B cell (primary cell): ENCODE measurements at regions not wholly inside any gene's neighbourhood (a gene's known extent, or its start where the extent isn't known, plus 50 kb on each side); places are given as distances from the start of the nearest gene placed in this dataset.

ENCODE experiments used
- ATAC-seq: fragments of 200-7000 bp; cut with Tn5 transposase; one replicate; pipeline ENCODE4 v1.10.0; 2021; ENCODE audit warnings: low read depth, mild to moderate bottlenecking, moderate number of reproducible peaks, moderate library complexity
- CTCF ChIA-PET: fragments of 350-600 bp; sonication (Branson Sonifier 250); formaldehyde crosslinking; loops from one replicate; lab custom pipeline; 2021; ENCODE audit warnings: antibody characterized with exemption, inconsistent platforms; lab: Charles Lee
- POLR2A ChIA-PET: fragments of 350-600 bp; sonication (Branson Sonifier 250); formaldehyde crosslinking; loops from one replicate; lab custom pipeline; 2021; ENCODE audit warnings: antibody characterized with exemption; lab: Charles Lee
- DNase-seq: peaks from one replicate; pipeline ENCODE4 v3.0.0; 2013
- H2AFZ ChIP-seq: 2 replicates; pipeline ENCODE4 v1.6.1; 2012; ENCODE audit warnings: mild to moderate bottlenecking, low read depth, low read length; ENCODE audit not compliant: insufficient read depth, poor library complexity, severe bottlenecking
- H3K27ac ChIP-seq, 2 donors: 1 replicate in 1 of 2; 2 replicates in 1 of 2; pipeline ENCODE4 v1.5.1; 2012 to 2013; ENCODE audit warnings: low read length in 2 of 2, mild to moderate bottlenecking in 2 of 2, moderate library complexity in 1 of 2
- H3K27me3 ChIP-seq, 4 experiments: fragments of 200-600 bp in 1 of 4; sonication (generic) in 1 of 4; replicated peaks in 1 of 4; 1 replicate in 2 of 4; 2 replicates in 2 of 4; pipeline versions ENCODE4 v1.6.1 to v1.7.0; 2013 to 2016; ENCODE audit warnings: low read length in 3 of 4, mild to moderate bottlenecking in 2 of 4, mixed read lengths in 1 of 4, moderate library complexity in 1 of 4; ENCODE audit not compliant: insufficient read depth in 4 of 4, control insufficient read depth in 3 of 4; ENCODE audit errors: control extremely low read depth in 1 of 4
- H3K36me3 ChIP-seq, 2 experiments: replicated peaks in 1 of 2; 1 replicate in 1 of 2; 2 replicates in 1 of 2; pipeline versions ENCODE4 v1.6.1 to v1.7.1; 2013; ENCODE audit warnings: low read length in 1 of 2; ENCODE audit not compliant: insufficient read depth in 2 of 2, control insufficient read depth in 1 of 2; ENCODE audit errors: control extremely low read depth in 1 of 2, extremely low read depth in 1 of 2
- H3K4me1 ChIP-seq, 2 donors: fragments of 200-600 bp in 1 of 2; sonication (generic) in 1 of 2; 1 replicate in 1 of 2; 2 replicates in 1 of 2; pipeline versions ENCODE4 v1.5.1 to v1.6.1; 2013 to 2017; ENCODE audit warnings: low read length in 2 of 2; ENCODE audit not compliant: control insufficient read depth in 2 of 2, insufficient read depth in 2 of 2
- H3K4me2 ChIP-seq: replicated peaks from 2 replicates; pipeline ENCODE3; 2012; ENCODE audit warnings: mild to moderate bottlenecking, low read depth, low read length; ENCODE audit not compliant: poor library complexity, severe bottlenecking
- H3K4me3 ChIP-seq, 5 experiments: fragments of 200-600 bp in 1 of 5; sonication (generic) in 1 of 5; 1 replicate in 3 of 5; 2 replicates in 2 of 5; pipeline versions ENCODE4 v1.5.1 to v1.7.0; 2011 to 2016; ENCODE audit warnings: low read length in 4 of 5, mild to moderate bottlenecking in 4 of 5, low read depth in 2 of 5, control low read depth in 1 of 5, moderate library complexity in 1 of 5; ENCODE audit not compliant: insufficient read depth in 1 of 5; ENCODE audit errors: control extremely low read depth in 1 of 5, extremely low read depth in 1 of 5
- H3K79me2 ChIP-seq: fragments of 200-600 bp; sonication (generic); one replicate; pipeline ENCODE4 v1.6.0; 2016; ENCODE audit warnings: low read length; ENCODE audit not compliant: control insufficient read depth, insufficient read depth
- H3K9ac ChIP-seq: fragments of 200-600 bp; sonication (generic); 2 replicates; pipeline ENCODE4 v1.6.1; 2017; ENCODE audit warnings: mild to moderate bottlenecking, low read length, moderate library complexity
- H3K9me3 ChIP-seq, 3 donors: one replicate each; pipeline versions ENCODE4 v1.6.1 to v1.7.1; 2013; ENCODE audit warnings: low read length in 2 of 3; ENCODE audit not compliant: control insufficient read depth in 2 of 3, insufficient read depth in 1 of 3; ENCODE audit errors: control extremely low read depth in 1 of 3
- H4K20me1 ChIP-seq: 2 replicates; pipeline ENCODE4 v1.6.0; 2012; ENCODE audit warnings: mild to moderate bottlenecking, low read length; ENCODE audit not compliant: insufficient read depth, control insufficient read depth, poor library complexity, severe bottlenecking
- H3K27ac Mint-ChIP-seq: one replicate; pipeline ENCODE4 v1.8.0; 2021; ENCODE audit warnings: mixed read lengths
- H3K27me3 Mint-ChIP-seq: one replicate; pipeline ENCODE4 v1.8.0; 2021; ENCODE audit warnings: mixed read lengths
- H3K4me1 Mint-ChIP-seq: one replicate; pipeline ENCODE4 v1.8.0; 2021; ENCODE audit warnings: mixed read lengths
- H3K4me3 Mint-ChIP-seq: one replicate; pipeline ENCODE4 v1.8.0; 2021; ENCODE audit warnings: mixed read lengths
- H3K9me3 Mint-ChIP-seq: one replicate; pipeline ENCODE4 v1.8.0; 2022; ENCODE audit warnings: mixed read lengths; ENCODE audit not compliant: insufficient read depth
- EZH2 ChIP-seq: IDR thresholded peaks from 2 replicates; pipeline ENCODE4 v1.6.1; 2012; ENCODE audit warnings: borderline replicate concordance, low read depth, mild to moderate bottlenecking, moderate library complexity, low read length; ENCODE audit not compliant: insufficient read depth, poor library complexity, severe bottlenecking
- WGBS: methylation state at CpG from one replicate; pipeline ENCODE4 v1.1.5; 2013; ENCODE audit warnings: missing lambda C conversion rate; ENCODE audit not compliant: insufficient coverage; 5-methylcytosine and 5-hydroxymethylcytosine counted together
- intact Hi-C: fragments of 100-400 bp; cut with micrococcal nuclease; formaldehyde crosslinking; loops from one replicate; pipeline ENCODE4 v1.10.0; 2022
- TF ChIP-seq, protein P1 (sequence below): fragments of 200-600 bp; IDR thresholded peaks from one replicate; pipeline ENCODE4 v1.8.0; 2022; ENCODE audit warnings: antibody characterized with exemption, mild to moderate bottlenecking

DNA sequence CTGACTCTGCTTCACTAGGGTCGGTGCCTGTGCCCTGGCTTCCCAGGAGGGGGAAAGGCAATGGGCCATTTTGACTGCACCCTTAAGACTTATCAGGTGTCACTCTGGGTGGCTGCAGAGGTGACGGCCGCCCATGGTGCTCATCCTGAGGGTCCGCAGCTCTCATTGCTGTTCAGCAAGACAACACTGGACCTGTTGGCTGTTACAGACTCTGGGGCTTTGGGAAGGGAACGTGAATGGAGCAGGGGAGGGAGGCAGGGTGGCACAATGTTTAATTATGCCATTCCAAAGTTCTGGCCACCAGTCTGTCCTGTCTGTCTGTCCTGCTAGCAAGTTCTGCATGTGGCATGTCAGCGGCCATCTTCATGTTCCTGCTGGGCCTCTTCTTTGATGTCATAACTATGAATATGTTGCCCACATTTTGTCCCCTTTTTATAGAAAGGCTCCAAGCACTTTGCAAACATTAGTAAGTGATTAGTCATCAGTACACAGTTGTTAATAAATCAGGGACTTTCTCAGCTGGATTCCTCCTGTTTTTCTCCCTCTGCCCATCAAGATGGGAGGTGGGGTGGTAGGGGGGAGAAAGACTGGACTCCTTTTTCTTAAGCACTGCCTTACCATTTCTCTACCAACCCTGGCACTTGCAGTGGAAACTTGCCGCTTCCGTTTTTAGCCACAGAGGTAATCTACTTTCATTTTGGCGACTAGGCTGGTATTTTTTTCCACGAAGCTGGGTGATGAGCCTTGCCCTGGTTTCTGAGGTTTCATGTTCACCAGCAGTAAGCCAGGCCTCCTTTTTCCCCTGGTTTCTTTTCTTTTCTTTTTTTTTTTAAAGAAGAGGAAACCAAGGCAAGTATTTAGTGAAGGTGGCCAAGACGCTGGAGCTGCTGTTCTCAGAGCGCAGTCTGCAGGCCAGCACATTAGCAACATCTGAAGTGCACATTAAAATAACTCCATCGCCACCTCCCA lies 88.6 kb upstream of the TRIM2 start:
- ATAC-seq: peak; percentile 85
- intact Hi-C loops: loop anchor here (1.0 to 2.0 kb wide), 2 partner anchors 13 to 30 kb away; no protein-coding TSS in a partner anchor
- H3K4me2 ChIP-seq: peak overlapping the region; percentile 76
- peak overlapping the region; percentile 58 to 79 for H3K27ac ChIP-seq
- no peaks in the 10 kb centered on the region for H3K79me2 ChIP-seq
- H3K9ac ChIP-seq: peak overlapping the region; percentile 56
- H3K36me3 ChIP-seq: no peaks in the 10 kb centered on the region
- Mint-ChIP-seq H3K4me1 (peaks cover 21% of the 10 kb centered on the region), H3K27me3 (no peaks in the 10 kb centered on the region), H3K9me3 (no peaks in the 10 kb centered on the region), H3K4me3 (peak overlapping the region; percentile 72), H3K27ac (peak overlapping the region; percentile 95)
- 53% methylated on average over 9 of the region's 13 CpGs for WGBS
- H3K4me3 ChIP-seq: peak overlapping the region in 3 of 5 experiments; percentile 32 to 41 (median 35)
- DNase-seq: peak; percentile 79
- H3K9me3 ChIP-seq: peaks cover 0 to 9% (median 0%) of the 10 kb centered on the region in 3 donors
- CTCF ChIA-PET: interaction anchor here (1.2 to 10.9 kb wide), 5 partner anchors 12 to 269 kb away, joined by 3 to 89 read pairs (median 7); no protein-coding TSS in a partner anchor
- peaks cover 38 to 56% of the 10 kb centered on the region in 2 donors for H3K4me1 ChIP-seq
- TF ChIP-seq, protein P1, sequence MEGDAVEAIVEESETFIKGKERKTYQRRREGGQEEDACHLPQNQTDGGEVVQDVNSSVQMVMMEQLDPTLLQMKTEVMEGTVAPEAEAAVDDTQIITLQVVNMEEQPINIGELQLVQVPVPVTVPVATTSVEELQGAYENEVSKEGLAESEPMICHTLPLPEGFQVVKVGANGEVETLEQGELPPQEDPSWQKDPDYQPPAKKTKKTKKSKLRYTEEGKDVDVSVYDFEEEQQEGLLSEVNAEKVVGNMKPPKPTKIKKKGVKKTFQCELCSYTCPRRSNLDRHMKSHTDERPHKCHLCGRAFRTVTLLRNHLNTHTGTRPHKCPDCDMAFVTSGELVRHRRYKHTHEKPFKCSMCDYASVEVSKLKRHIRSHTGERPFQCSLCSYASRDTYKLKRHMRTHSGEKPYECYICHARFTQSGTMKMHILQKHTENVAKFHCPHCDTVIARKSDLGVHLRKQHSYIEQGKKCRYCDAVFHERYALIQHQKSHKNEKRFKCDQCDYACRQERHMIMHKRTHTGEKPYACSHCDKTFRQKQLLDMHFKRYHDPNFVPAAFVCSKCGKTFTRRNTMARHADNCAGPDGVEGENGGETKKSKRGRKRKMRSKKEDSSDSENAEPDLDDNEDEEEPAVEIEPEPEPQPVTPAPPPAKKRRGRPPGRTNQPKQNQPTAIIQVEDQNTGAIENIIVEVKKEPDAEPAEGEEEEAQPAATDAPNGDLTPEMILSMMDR: no peak
- no peak for TF ChIP-seq EZH2
- POLR2A ChIA-PET: no interaction called here
- no peaks in the 10 kb centered on the region for H4K20me1 ChIP-seq
- peak overlapping the region; percentile 82 for H2AFZ ChIP-seq
- H3K27me3 ChIP-seq: no peaks in the 10 kb centered on the region
